ENCODE measurements at regions not wholly inside any gene's neighbourhood (a gene's known extent, or its start where the extent isn't known, plus 50 kb on each side); places are given as distances from the start of the nearest gene placed in this dataset.

DNA sequence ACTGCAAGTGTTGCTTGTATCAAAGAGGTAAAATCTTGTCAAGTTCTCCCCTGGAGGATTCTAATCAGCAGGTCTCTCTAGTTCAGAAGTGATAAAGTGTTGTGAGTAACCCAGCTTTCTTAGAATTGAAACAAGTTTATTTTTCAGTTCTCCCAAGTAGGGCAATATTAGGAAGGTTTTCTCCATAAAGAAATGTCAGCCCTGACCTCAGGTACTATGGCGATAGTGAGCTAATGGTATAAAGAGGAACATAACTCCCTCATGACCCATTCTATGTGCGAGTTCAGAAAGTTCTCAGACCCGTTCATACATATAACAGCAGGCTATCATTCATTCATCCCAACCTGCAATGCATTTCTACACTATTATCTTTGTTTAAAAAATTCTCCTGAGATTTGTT is 421.1 kb upstream of the SETBP1 start:
- Histone ChIP-seq H3K4me3 (ENCODE audit: low read length) (no peak overlapping the region), H3K4me1 (ENCODE audit: control insufficient read depth, insufficient read depth, low read length) (no peaks in the 10 kb centered on the region), H3K9me3 (ENCODE audit: control insufficient read depth, low read length) (no peaks in the 10 kb centered on the region), H3K27me3 (ENCODE audit: control insufficient read depth, insufficient read depth) (no peaks in the 10 kb centered on the region), H3K27ac (ENCODE audit: low read length) (no peak overlapping the region)
- no peak for DNase-seq
- no peak for ATAC-seq
- WGBS: 86% methylated on average over 3 of the region's 3 CpGs
- intact Hi-C loops (cut with DNase I): no loop called here

DNA sequence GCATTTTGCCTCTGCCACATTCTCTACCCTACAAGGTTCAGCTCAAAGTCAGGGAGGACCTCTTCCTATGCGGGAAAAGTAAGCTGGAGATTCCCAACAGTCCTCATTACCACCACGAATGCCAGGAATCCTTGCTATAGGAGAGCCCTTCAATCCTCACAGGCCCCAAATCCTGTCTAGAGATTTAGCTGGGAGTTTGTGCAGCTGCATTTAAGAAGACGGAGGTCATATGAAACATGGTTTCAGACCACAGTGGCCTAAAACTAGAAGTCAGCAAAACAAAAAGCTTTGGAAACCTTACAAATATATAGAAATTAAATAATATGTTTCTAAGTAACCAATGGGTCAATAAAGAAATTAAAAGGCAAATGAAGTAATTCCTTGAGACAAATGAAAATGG is 415.3 kb upstream of the SETBP1 start:
- intact Hi-C loops (cut with DNase I): no loop called here
- DNase-seq: no peak
- no peak overlapping the region for H3K27ac ChIP-seq (ENCODE audit: low read length)
- H3K9me3 ChIP-seq (ENCODE audit: control insufficient read depth, low read length): no peaks in the 10 kb centered on the region
- no peaks in the 10 kb centered on the region for H3K27me3 ChIP-seq (ENCODE audit: control insufficient read depth, insufficient read depth)
- 83% methylated on average over 3 of the region's 3 CpGs for WGBS
- ATAC-seq: no peak
- H3K4me3 ChIP-seq (ENCODE audit: low read length): no peak overlapping the region
- H3K4me1 ChIP-seq (ENCODE audit: control insufficient read depth, insufficient read depth, low read length): no peaks in the 10 kb centered on the region

DNA sequence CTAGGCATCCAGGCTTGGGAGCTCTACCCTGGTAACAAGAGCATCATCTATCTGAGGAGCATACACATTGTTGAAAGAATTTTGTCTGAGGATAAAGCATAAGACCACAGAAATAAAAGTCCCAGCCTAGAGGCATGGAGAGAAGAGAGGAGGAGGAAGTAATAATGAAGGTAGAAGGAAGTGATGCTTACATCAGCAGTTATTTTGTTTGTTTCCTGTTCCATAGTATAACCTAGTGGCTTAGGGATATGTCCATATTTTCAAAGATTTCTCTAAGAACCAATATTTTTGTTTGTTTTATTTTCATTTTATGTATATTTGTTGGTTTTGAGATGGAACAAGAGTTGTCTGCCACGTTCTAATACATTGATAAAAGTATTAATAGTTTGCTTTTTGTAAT is 407.4 kb upstream of the SETBP1 start:
- DNase-seq (no peak), ATAC-seq (no peak)
- H3K9me3 ChIP-seq (ENCODE audit: control insufficient read depth, low read length): no peaks in the 10 kb centered on the region
- no peaks in the 10 kb centered on the region for H3K27me3 ChIP-seq (ENCODE audit: control insufficient read depth, insufficient read depth)
- intact Hi-C loops (cut with DNase I): no loop called here
- H3K27ac ChIP-seq (ENCODE audit: low read length): no peak overlapping the region
- H3K4me1 ChIP-seq (ENCODE audit: control insufficient read depth, insufficient read depth, low read length): no peaks in the 10 kb centered on the region
- no peak overlapping the region for H3K4me3 ChIP-seq (ENCODE audit: low read length)
- WGBS: 68% methylated on average over 1 of the region's 1 CpG

DNA sequence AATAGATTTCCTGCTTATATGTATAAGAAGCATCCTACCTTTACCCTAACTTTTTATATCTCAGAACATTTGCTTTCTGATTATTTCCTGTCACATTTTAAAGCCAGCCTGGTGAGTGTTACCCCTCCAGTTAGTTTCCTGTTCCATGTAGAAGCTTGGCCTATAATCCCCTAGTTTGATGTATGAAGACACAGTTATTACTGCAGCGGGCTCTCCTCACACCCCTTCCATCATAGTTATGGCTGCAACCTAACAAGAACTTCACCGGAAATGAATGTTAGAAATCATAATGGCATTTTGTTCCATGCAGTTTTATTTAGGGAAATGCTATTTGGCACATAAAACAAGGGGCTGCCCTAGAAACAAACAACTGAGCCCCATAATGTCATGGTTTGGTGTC is 400.2 kb upstream of the SETBP1 start:
- no peaks in the 10 kb centered on the region for H3K4me1 ChIP-seq (ENCODE audit: control insufficient read depth, insufficient read depth, low read length)
- H3K27ac ChIP-seq (ENCODE audit: low read length): no peak overlapping the region
- H3K9me3 ChIP-seq (ENCODE audit: control insufficient read depth, low read length): no peaks in the 10 kb centered on the region
- no peak overlapping the region for H3K4me3 ChIP-seq (ENCODE audit: low read length)
- intact Hi-C loops (cut with DNase I): no loop called here
- no peaks in the 10 kb centered on the region for H3K27me3 ChIP-seq (ENCODE audit: control insufficient read depth, insufficient read depth)
- no peak for ATAC-seq
- 85% methylated on average over 2 of the region's 2 CpGs for WGBS
- DNase-seq: no peak

DNA sequence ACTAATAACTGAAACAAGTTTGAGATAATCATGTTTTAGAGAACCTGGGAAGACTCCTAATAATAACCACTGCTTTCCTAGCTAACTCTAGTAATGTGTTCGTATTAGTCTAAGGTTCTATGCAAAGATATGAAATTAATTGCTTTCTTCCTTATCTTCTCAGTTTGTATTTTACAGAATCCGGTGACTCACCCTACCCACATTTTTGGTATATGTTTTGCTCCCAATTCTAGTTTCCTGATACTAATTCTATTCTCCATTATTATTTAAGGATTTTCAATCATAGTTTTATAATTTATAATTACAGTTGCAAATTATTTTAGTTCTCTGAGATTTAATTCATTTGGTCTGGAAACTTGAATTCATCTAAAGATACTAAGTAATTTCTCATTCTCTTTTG is 394.6 kb upstream of the SETBP1 start:
- intact Hi-C loops (cut with DNase I): no loop called here
- no peak overlapping the region for H3K27ac ChIP-seq (ENCODE audit: low read length)
- DNase-seq: no peak
- WGBS: 77% methylated on average over 2 of the region's 2 CpGs
- H3K9me3 ChIP-seq (ENCODE audit: control insufficient read depth, low read length): no peaks in the 10 kb centered on the region
- H3K4me1 ChIP-seq (ENCODE audit: control insufficient read depth, insufficient read depth, low read length): no peaks in the 10 kb centered on the region
- no peaks in the 10 kb centered on the region for H3K27me3 ChIP-seq (ENCODE audit: control insufficient read depth, insufficient read depth)
- no peak overlapping the region for H3K4me3 ChIP-seq (ENCODE audit: low read length)
- ATAC-seq: no peak

DNA sequence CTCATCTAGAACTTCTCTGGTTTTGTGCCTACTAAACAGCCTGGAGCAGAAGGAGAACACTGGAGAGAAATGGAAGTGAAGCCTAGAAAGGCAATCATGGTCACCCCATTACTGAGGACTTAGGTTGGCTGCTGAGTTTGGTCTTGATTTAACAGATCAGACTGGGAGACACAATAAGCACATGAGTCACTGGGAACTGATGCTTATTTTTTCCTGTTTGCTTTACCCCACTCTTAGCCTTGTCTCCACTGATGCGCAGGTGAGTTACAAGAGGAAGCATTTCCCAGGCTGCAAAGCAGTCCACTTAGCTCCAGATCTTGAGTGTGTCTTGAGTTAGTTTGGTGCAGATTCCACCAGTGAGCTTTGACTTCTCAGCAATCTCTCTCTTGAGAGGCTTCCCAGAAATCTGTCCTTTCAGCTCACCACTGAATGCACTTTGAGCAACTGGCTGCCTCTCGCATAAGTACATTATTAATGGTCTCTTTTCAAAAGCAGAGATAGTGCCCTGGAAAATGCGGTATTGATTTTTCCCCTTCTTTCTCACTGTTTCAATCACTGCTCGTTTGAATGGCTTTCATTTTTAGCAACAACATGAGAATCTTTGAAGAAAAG is 390.2 kb upstream of the SETBP1 start:
- Histone ChIP-seq H3K4me1 (ENCODE audit: control insufficient read depth, insufficient read depth, low read length) (no peaks in the 10 kb centered on the region), H3K4me3 (ENCODE audit: low read length) (no peak overlapping the region), H3K9me3 (ENCODE audit: control insufficient read depth, low read length) (no peaks in the 10 kb centered on the region), H3K27ac (ENCODE audit: low read length) (no peak overlapping the region), H3K27me3 (ENCODE audit: control insufficient read depth, insufficient read depth) (no peaks in the 10 kb centered on the region)
- DNase-seq: no peak
- 73% methylated on average over 4 of the region's 4 CpGs for WGBS
- ATAC-seq: no peak
- intact Hi-C loops (cut with DNase I): no loop called here

DNA sequence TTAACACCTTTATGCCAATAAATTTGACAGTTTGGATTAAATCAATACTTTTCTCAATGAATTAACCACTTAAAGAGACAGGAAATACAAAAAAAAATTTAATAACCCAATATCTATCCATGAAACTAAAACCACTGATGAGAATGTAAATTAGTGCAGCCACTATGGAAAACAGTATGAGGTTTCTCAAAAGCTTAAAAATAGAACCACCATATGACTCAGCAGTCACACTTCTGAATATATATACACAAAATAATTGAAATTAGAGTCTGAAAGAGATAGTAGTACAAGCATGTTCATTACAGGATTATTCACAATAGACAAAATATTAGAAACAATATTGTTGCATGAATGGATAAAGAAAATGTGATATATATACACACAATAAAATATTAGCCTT is 382.1 kb upstream of the SETBP1 start:
- Histone ChIP-seq H3K4me3 (ENCODE audit: low read length) (no peak overlapping the region), H3K9me3 (ENCODE audit: control insufficient read depth, low read length) (no peaks in the 10 kb centered on the region), H3K27ac (ENCODE audit: low read length) (no peak overlapping the region), H3K4me1 (ENCODE audit: control insufficient read depth, insufficient read depth, low read length) (no peaks in the 10 kb centered on the region), H3K27me3 (ENCODE audit: control insufficient read depth, insufficient read depth) (no peaks in the 10 kb centered on the region)
- intact Hi-C loops (cut with DNase I): no loop called here
- ATAC-seq (no peak), DNase-seq (no peak)

DNA sequence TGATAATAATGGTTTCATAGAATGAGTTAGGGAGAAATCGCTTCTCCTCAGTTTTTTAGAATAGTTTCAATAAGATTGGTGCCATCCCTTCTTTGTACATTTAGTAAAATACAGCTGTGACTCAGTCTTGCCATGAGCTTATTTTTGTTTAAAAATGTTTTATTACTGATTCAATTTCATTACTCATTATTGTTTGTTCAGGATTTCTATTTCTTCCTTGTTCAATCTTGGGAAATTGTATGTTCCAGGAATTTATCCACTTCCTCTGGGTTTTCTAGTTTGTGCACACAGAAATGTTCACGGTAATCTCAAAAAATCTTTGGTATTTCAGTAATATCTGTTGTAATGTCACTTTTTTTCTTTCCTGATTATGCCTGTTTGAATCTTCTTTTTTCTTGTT is 371.5 kb upstream of the SETBP1 start:
- no peak for DNase-seq
- no peak overlapping the region for H3K27ac ChIP-seq (ENCODE audit: low read length)
- no peaks in the 10 kb centered on the region for H3K9me3 ChIP-seq (ENCODE audit: control insufficient read depth, low read length)
- no peak overlapping the region for H3K4me3 ChIP-seq (ENCODE audit: low read length)
- 71% methylated on average over 2 of the region's 2 CpGs for WGBS
- H3K4me1 ChIP-seq (ENCODE audit: control insufficient read depth, insufficient read depth, low read length): no peaks in the 10 kb centered on the region
- no peak for ATAC-seq
- H3K27me3 ChIP-seq (ENCODE audit: control insufficient read depth, insufficient read depth): no peaks in the 10 kb centered on the region
- intact Hi-C loops (cut with DNase I): no loop called here

DNA sequence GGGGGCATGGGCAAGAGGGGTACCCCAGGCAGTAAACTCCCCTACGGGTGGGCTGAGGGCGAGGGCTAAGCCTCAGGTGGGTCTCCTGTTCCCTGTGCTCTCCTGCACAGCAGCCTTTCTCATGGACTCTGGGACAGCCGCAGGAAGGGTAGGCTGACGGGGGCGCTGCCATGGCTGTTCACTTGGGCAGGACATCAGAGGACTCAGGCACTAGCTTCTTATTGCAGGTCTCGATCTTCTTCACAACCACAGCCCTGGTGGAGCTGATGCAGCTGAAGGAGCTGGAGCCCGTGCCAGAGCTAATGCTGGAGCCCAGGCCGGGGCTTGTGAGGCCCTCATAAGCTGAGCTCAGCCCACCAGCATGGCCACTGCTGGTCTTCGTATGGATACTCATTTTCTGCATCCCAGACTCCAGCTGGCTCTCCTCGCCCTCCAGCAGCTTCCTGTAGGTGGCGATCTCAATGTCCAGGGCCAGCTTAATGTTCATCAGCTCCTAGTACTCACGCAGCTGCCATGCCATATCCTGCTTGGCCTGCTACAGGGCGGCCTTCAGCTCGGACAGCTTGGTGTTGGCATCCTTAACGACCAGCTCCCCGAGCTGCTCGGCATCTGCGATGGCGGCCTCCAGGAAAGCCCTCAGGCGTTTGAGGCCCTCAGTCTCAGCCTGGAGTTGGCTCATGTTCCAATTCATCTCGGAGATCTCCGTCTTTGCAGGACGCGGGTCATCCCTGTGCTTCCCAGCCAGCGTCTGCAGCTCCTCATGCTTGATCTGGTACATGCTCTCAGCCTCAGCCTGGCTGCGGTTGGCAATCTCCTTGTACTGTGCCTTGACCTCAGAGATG is 359.8 kb upstream of the SETBP1 start:
- Histone ChIP-seq H3K4me3 (ENCODE audit: low read length) (no peak overlapping the region), H3K4me1 (ENCODE audit: control insufficient read depth, insufficient read depth, low read length) (no peaks in the 10 kb centered on the region), H3K27ac (ENCODE audit: low read length) (no peak overlapping the region), H3K9me3 (ENCODE audit: control insufficient read depth, low read length) (no peaks in the 10 kb centered on the region), H3K27me3 (ENCODE audit: control insufficient read depth, insufficient read depth) (no peaks in the 10 kb centered on the region)
- intact Hi-C loops (cut with DNase I): loop anchor here in 2 of 4 donors (10.0 kb wide), 3 partner anchors 186 to 696 kb away; no protein-coding TSS in a partner anchor
- ATAC-seq (no peak), DNase-seq (peak in 1 of 3 donors; percentile 25)
- 94% methylated on average over 26 of the region's 26 CpGs for WGBS

DNA sequence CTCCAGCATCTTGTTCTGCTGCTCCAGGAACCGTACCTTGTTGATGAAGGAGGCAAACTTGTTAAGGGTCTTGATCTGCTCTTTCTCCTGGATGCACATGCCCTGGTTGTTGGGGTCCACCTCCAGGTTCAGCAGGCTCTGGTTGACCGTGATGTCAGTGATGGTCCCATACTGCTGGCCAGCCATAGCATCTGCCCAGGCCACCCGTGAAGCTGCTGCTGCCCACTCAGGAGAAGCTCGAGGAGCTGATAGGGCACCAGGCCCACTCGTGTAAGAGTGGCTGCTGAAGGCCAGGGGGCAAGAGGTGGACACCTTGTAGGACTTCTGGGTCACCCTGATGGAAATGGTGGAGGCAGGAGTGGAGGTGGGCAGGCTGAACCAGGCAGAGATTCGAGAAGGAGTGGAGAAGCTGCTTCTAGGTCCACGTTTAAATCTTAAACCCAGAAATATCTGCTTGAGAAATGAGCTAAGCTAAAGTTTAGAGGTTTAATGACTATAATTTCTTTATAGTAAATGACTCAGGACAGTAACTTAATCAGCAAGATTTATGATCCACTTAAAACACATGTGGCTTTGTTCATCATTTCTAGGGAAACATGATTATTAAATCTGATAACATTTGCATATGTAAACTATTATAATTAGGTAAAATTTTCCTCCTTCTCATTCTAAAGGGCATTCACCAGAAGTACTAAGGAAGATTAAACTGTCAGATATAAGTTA is 358.7 kb upstream of the SETBP1 start:
- H3K4me1 ChIP-seq (ENCODE audit: control insufficient read depth, insufficient read depth, low read length): no peaks in the 10 kb centered on the region
- ATAC-seq (no peak), DNase-seq (peak in 1 of 3 donors; percentile 23)
- intact Hi-C loops (cut with DNase I): loop anchor here in 2 of 4 donors (10.0 kb wide), 3 partner anchors 187 to 697 kb away; no protein-coding TSS in a partner anchor
- H3K27me3 ChIP-seq (ENCODE audit: control insufficient read depth, insufficient read depth): no peaks in the 10 kb centered on the region
- 76% methylated on average over 7 of the region's 7 CpGs for WGBS
- no peak overlapping the region for H3K4me3 ChIP-seq (ENCODE audit: low read length)
- no peaks in the 10 kb centered on the region for H3K9me3 ChIP-seq (ENCODE audit: control insufficient read depth, low read length)
- H3K27ac ChIP-seq (ENCODE audit: low read length): no peak overlapping the region

DNA sequence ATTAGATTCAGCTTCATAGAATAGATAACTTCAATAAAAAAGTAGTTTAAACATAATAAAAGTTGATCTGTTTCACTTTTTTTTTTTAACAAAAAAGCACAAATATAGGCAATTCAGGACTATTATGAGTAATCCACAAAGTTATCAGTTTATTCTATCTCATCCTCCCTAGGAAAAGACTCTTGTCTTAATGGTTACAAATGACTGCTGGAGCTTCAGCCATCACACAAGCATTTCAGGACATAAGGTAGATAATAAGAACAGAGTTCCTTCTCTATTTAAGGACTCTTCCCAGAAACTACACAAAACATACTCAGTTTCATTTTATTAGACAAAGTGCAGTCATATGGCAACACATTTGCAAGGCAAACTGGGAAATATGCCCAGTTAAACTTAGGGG is 357.6 kb upstream of the SETBP1 start:
- no peak for ATAC-seq
- no peaks in the 10 kb centered on the region for H3K9me3 ChIP-seq (ENCODE audit: control insufficient read depth, low read length)
- no peak overlapping the region for H3K27ac ChIP-seq (ENCODE audit: low read length)
- H3K27me3 ChIP-seq (ENCODE audit: control insufficient read depth, insufficient read depth): no peaks in the 10 kb centered on the region
- no peak for DNase-seq
- H3K4me3 ChIP-seq (ENCODE audit: low read length): no peak overlapping the region
- intact Hi-C loops (cut with DNase I): loop anchor here in 2 of 4 donors (10.0 kb wide), 3 partner anchors 188 to 698 kb away; no protein-coding TSS in a partner anchor
- H3K4me1 ChIP-seq (ENCODE audit: control insufficient read depth, insufficient read depth, low read length): no peaks in the 10 kb centered on the region

Data from right cardiac atrium (tissue), 5 donors.